ENCODE measurements at regions not wholly inside any gene's neighbourhood (a gene's known extent, or its start where the extent isn't known, plus 50 kb on each side); places are given as distances from the start of the nearest gene placed in this dataset.

- TF ChIP-seq CTCF (IDR thresholded peaks at IDR 0.05) (no peak), POLR2A (IDR thresholded peaks at IDR 0.05) (no peak)
- no peak overlapping the region for H3K4me3 ChIP-seq
- H3K27me3 ChIP-seq, result no peaks in the 10 kb centered on the region
- H3K9me3 ChIP-seq, result peaks cover 0 to 3% (median 0%) of the 10 kb centered on the region in 12 donors
- H3K4me1 ChIP-seq, result no peaks in the 10 kb centered on the region
- ATAC-seq, result no peak
- intact Hi-C loops (cut with DNase I), result no loop called here
- WGBS, 4 donors, result 69 to 80% (median 73%) methylated on average over 4 of the region's 4 CpGs
- H3K36me3 ChIP-seq, result no peaks in the 10 kb centered on the region
- no peak for DNase-seq
- no peak overlapping the region for H3K27ac ChIP-seq
These were observed 222.6 kb upstream of the SMIM31 start for GRCh38 chr4:164531336-164531735.

- Histone ChIP-seq H3K4me1 (no peaks in the 10 kb centered on the region), H3K9me3 (peaks cover 0 to 18% (median 4%) of the 10 kb centered on the region in 12 donors), H3K4me3 (no peak overlapping the region), H3K36me3 (no peaks in the 10 kb centered on the region), H3K27me3 (no peaks in the 10 kb centered on the region), H3K27ac (no peak overlapping the region)
- DNase-seq (no peak), ATAC-seq (no peak)
- TF ChIP-seq CTCF (IDR thresholded peaks at IDR 0.05) (no peak), POLR2A (IDR thresholded peaks at IDR 0.05) (no peak)
- 72 to 77% (median 74%) methylated on average over 2 of the region's 2 CpGs for WGBS, 4 donors
- intact Hi-C loops (cut with DNase I), result no loop called here
These were observed 217.1 kb upstream of the SMIM31 start for GRCh38 chr4:164536814-164537213.

- TF ChIP-seq POLR2A (IDR thresholded peaks at IDR 0.05) (no peak), CTCF (IDR thresholded peaks at IDR 0.05) (no peak)
- DNase-seq, result no peak
- Histone ChIP-seq H3K27me3 (no peaks in the 10 kb centered on the region), H3K36me3 (no peaks in the 10 kb centered on the region), H3K4me1 (no peaks in the 10 kb centered on the region), H3K9me3 (peaks cover 0 to 20% (median 4%) of the 10 kb centered on the region in 12 donors), H3K27ac (no peak overlapping the region), H3K4me3 (no peak overlapping the region)
- intact Hi-C loops (cut with DNase I), result no loop called here
- no peak for ATAC-seq
- 81 to 85% (median 82%) methylated on average over 4 of the region's 4 CpGs for WGBS, 4 donors
These were observed 215.8 kb upstream of the SMIM31 start for GRCh38 chr4:164538097-164538496.

DNA sequence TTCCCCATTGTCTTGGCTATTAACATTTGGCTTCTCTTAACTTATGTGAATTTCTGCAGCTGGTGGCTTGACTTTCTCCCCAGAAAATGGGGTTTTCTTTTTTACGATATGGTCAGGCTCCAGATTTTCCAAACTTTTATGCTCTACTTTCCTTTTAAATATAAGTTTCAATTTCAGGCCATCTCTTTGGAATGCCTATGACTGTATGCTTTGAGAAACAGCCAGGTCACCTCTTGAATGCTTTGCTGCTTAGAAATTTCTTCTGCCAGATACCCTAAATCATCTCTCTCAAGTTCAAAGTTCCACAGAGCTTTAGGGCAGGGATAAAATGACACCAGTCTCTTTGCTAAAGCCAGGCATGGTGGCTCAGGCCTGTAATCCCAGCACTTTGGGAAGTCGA, 212.9 kb upstream of the SMIM31 start:
- H3K9me3 ChIP-seq, result peaks cover 0 to 23% (median 6%) of the 10 kb centered on the region in 12 donors
- H3K27me3 ChIP-seq, result no peaks in the 10 kb centered on the region
- DNase-seq, result no peak
- no peak overlapping the region for H3K4me3 ChIP-seq
- intact Hi-C loops (cut with DNase I), result no loop called here
- 84 to 91% (median 88%) methylated on average over 2 of the region's 2 CpGs for WGBS, 4 donors
- TF ChIP-seq CTCF (IDR thresholded peaks at IDR 0.05) (no peak), POLR2A (IDR thresholded peaks at IDR 0.05) (no peak)
- no peak overlapping the region for H3K27ac ChIP-seq
- no peak for ATAC-seq
- no peaks in the 10 kb centered on the region for H3K36me3 ChIP-seq
- no peaks in the 10 kb centered on the region for H3K4me1 ChIP-seq

Data from heart left ventricle (tissue), 16 donors.